Activated CD4-positive, CD25-positive, alpha-beta regulatory T cell treated with anti-CD3 and anti-CD28 coated beads, Interleukin-2, amount 50 U/mL, for 24 hours (primary cell): ENCODE measurements at regions not wholly inside any gene's neighbourhood (a gene's known extent, or its start where the extent isn't known, plus 50 kb on each side); places are given as distances from the start of the nearest gene placed in this dataset.
"Not testable (repeated sequence)": the region's sequence is repeated elsewhere in the genome, so short reads cannot be mapped to it uniquely, and the experiment has no call there.

Source experiments
- ATAC-seq, 2 donors: fragments of 150-1000 bp; cut with Tn5 transposase; one replicate each; pipeline ENCODE4 v1.10.0; 2021; ENCODE audit warnings: mild to moderate bottlenecking in 1 of 2, moderate library complexity in 1 of 2

GRCh38 chr17:30625380-30625779, 148.2 kb downstream of the GOSR1 start:
- not testable (repeated sequence) for ATAC-seq

- not testable (repeated sequence) for ATAC-seq
Observed at GRCh38 chr17:30624180-30624579, 147.0 kb downstream of the GOSR1 start.

- not testable (repeated sequence) for ATAC-seq
Observed at GRCh38 chr17:30609682-30610081, 132.5 kb downstream of the GOSR1 start.

- ATAC-seq = no peak
Observed at GRCh38 chr17:30605523-30605922, 128.3 kb downstream of the GOSR1 start.

GRCh38 chr17:30605027-30605426, 127.8 kb downstream of the GOSR1 start:
- ATAC-seq = no peak

GRCh38 chr17:30602396-30602795, 125.2 kb downstream of the GOSR1 start:
- not testable (repeated sequence) for ATAC-seq

GRCh38 chr17:30601984-30602383, 124.8 kb downstream of the GOSR1 start:
- not testable (repeated sequence) for ATAC-seq

GRCh38 chr17:30600830-30601494, 123.8 kb downstream of the GOSR1 start:
- peak in 1 of 2 donors; percentile 7 for ATAC-seq

GRCh38 chr17:30600060-30600829, 123.0 kb downstream of the GOSR1 start:
- ATAC-seq = peak; percentile 93 to 94

- no peak for ATAC-seq
Observed at GRCh38 chr17:30599428-30600059, 122.3 kb downstream of the GOSR1 start.

- no peak for ATAC-seq
Observed at GRCh38 chr17:30597776-30598288, 120.6 kb downstream of the GOSR1 start.

- ATAC-seq = not testable (repeated sequence)
Observed at GRCh38 chr17:30596948-30597775, 120.0 kb downstream of the GOSR1 start.

GRCh38 chr17:30594953-30595371, 117.8 kb downstream of the GOSR1 start:
- not testable (repeated sequence) for ATAC-seq

GRCh38 chr17:30594223-30594952, 117.2 kb downstream of the GOSR1 start:
- no peak for ATAC-seq

GRCh38 chr17:30590081-30590733, 113.0 kb downstream of the GOSR1 start:
- no peak for ATAC-seq

- no peak for ATAC-seq
Observed at GRCh38 chr17:30589431-30589830, 112.2 kb downstream of the GOSR1 start.

GRCh38 chr17:30588798-30589247, 111.6 kb downstream of the GOSR1 start:
- no peak for ATAC-seq

GRCh38 chr17:30586818-30587595, 109.8 kb downstream of the GOSR1 start:
- peak; percentile 35 to 53 for ATAC-seq

- no peak for ATAC-seq
Observed at GRCh38 chr17:30584810-30585209, 107.6 kb downstream of the GOSR1 start.

- no peak for ATAC-seq
Observed at GRCh38 chr17:30580916-30581315, 103.7 kb downstream of the GOSR1 start.
